Stomach (tissue), 4 donors: ENCODE measurements at regions not wholly inside any gene's neighbourhood (a gene's known extent, or its start where the extent isn't known, plus 50 kb on each side); places are given as distances from the start of the nearest gene placed in this dataset.

Experiments
- CTCF ChIP-seq, 7 experiments: fragments of 450-650 bp in 4 of 7; fragments of 200-600 bp in 3 of 7; sonication (generic) in 3 of 7; IDR thresholded peaks; one replicate each; pipeline ENCODE4 v1.5.1; 2016 to 2019; ENCODE audit warnings: antibody characterized with exemption in 7 of 7, control low read depth in 2 of 7, mild to moderate bottlenecking in 1 of 7
- EP300 ChIP-seq: sonication (generic); formaldehyde crosslinking; IDR thresholded peaks from one replicate; pipeline ENCODE4 v1.6.1; 2017; ENCODE audit warnings: antibody characterized with exemption
- POLR2A ChIP-seq, 4 donors: fragments of 450-650 bp; IDR thresholded peaks; one replicate each; pipeline ENCODE4 v1.6.1; 2016; ENCODE audit warnings: antibody characterized with exemption in 4 of 4, control low read depth in 2 of 4, mild to moderate bottlenecking in 1 of 4, moderate library complexity in 1 of 4

GRCh38 chr12:43004908-43005307 lies 415.4 kb upstream of the PRICKLE1 start:
- TF ChIP-seq POLR2A (IDR thresholded peaks at IDR 0.05) (no peak), CTCF (IDR thresholded peaks at IDR 0.05) (no peak), EP300 (no peak)
